ENCODE measurements at regions not wholly inside any gene's neighbourhood (a gene's known extent, or its start where the extent isn't known, plus 50 kb on each side); places are given as distances from the start of the nearest gene placed in this dataset.

- intact Hi-C loops (cut with DNase I) = no loop called here
- WGBS = 87% methylated on average over 5 of the region's 5 CpGs
- Histone ChIP-seq H3K27me3 (replicated peaks; ENCODE audit: insufficient read depth) (no peaks in the 10 kb centered on the region), H3K4me1 (replicated peaks) (no peaks in the 10 kb centered on the region), H3K9me3 (no peaks in the 10 kb centered on the region), H3K27ac (no peak overlapping the region), H3K36me3 (no peaks in the 10 kb centered on the region), H3K4me3 (no peak overlapping the region)
- no peak for DNase-seq (ENCODE audit: low spot score)
- TF ChIP-seq, protein P1, sequence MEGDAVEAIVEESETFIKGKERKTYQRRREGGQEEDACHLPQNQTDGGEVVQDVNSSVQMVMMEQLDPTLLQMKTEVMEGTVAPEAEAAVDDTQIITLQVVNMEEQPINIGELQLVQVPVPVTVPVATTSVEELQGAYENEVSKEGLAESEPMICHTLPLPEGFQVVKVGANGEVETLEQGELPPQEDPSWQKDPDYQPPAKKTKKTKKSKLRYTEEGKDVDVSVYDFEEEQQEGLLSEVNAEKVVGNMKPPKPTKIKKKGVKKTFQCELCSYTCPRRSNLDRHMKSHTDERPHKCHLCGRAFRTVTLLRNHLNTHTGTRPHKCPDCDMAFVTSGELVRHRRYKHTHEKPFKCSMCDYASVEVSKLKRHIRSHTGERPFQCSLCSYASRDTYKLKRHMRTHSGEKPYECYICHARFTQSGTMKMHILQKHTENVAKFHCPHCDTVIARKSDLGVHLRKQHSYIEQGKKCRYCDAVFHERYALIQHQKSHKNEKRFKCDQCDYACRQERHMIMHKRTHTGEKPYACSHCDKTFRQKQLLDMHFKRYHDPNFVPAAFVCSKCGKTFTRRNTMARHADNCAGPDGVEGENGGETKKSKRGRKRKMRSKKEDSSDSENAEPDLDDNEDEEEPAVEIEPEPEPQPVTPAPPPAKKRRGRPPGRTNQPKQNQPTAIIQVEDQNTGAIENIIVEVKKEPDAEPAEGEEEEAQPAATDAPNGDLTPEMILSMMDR (IDR thresholded peaks at IDR 0.05) = no peak
- no peak for TF ChIP-seq POLR2A (IDR thresholded peaks at IDR 0.05)
- TF ChIP-seq POLR2AphosphoS5 (IDR thresholded peaks at IDR 0.05) = no peak
Measured at GRCh38 chr14:98280436-98280835, 991.6 kb downstream of the BCL11B start.

DNA sequence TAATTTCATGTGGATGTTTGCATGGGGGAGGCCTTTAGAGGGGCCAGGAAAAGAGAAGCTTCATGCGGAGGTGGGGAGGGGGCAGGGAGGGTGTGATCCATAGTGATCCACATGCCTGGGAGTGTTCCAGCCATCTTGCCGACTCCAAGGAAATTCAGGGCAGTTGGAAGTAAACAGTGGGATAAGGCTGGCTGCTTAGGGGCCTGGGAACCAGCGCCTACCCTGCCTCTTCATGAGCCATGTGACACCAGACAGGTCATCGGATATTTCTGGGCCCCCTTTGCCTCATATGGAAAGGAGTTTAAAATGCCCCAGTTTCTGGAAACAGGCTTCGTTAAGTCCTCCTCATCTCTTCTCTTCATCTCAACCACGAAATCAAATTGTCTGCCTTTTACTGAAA, 983.2 kb downstream of the BCL11B start:
- 85% methylated on average over 6 of the region's 6 CpGs for WGBS
- H3K4me3 ChIP-seq = no peak overlapping the region
- DNase-seq (ENCODE audit: low spot score) = no peak
- no peaks in the 10 kb centered on the region for H3K9me3 ChIP-seq
- no peak for TF ChIP-seq POLR2A (IDR thresholded peaks at IDR 0.05)
- TF ChIP-seq, protein P1 (IDR thresholded peaks at IDR 0.05) = no peak
- TF ChIP-seq POLR2AphosphoS5 (IDR thresholded peaks at IDR 0.05) = no peak
- no peaks in the 10 kb centered on the region for H3K36me3 ChIP-seq
- intact Hi-C loops (cut with DNase I) = no loop called here
- H3K4me1 ChIP-seq (replicated peaks) = no peaks in the 10 kb centered on the region
- no peaks in the 10 kb centered on the region for H3K27me3 ChIP-seq (replicated peaks; ENCODE audit: insufficient read depth)
- no peak overlapping the region for H3K27ac ChIP-seq

DNA sequence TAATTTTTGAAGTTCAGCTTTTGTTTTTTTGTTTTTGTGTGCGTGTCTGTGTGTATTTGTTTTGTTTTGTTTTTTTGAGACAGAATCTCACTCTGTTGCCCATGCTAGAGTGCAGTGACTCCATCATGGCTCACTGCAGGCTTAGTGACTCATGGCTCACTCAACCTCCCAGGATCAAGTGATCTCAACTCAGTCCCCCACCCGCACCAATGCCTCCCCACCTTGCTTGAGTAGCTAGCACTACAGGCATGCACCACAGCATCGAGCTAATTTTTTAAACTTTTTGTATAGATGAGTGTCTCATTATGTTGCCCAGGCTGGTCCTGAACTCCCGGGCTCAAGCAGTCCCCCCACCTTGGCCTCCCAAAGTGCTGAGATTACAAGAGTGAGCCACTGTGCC, 981.4 kb downstream of the BCL11B start:
- Histone ChIP-seq H3K4me3 (no peak overlapping the region), H3K9me3 (no peaks in the 10 kb centered on the region), H3K27ac (no peak overlapping the region), H3K27me3 (replicated peaks; ENCODE audit: insufficient read depth) (no peaks in the 10 kb centered on the region), H3K4me1 (replicated peaks) (no peaks in the 10 kb centered on the region), H3K36me3 (no peaks in the 10 kb centered on the region)
- TF ChIP-seq, protein P1 (IDR thresholded peaks at IDR 0.05) = no peak
- WGBS = 92% methylated on average over 4 of the region's 4 CpGs
- intact Hi-C loops (cut with DNase I) = no loop called here
- DNase-seq (ENCODE audit: low spot score) = no peak

- no peaks in the 10 kb centered on the region for H3K27me3 ChIP-seq (replicated peaks; ENCODE audit: insufficient read depth)
- H3K9me3 ChIP-seq = no peaks in the 10 kb centered on the region
- H3K36me3 ChIP-seq = no peaks in the 10 kb centered on the region
- intact Hi-C loops (cut with DNase I) = no loop called here
- no peak for TF ChIP-seq POLR2AphosphoS5 (IDR thresholded peaks at IDR 0.05)
- no peak for TF ChIP-seq POLR2A (IDR thresholded peaks at IDR 0.05)
- TF ChIP-seq, protein P1 (IDR thresholded peaks at IDR 0.05) = no peak
- H3K4me1 ChIP-seq (replicated peaks) = no peaks in the 10 kb centered on the region
- WGBS = 95% methylated on average over 2 of the region's 2 CpGs
- no peak overlapping the region for H3K4me3 ChIP-seq
- no peak for DNase-seq (ENCODE audit: low spot score)
- no peak overlapping the region for H3K27ac ChIP-seq
Measured at GRCh38 chr14:98292191-98292590, 979.8 kb downstream of the BCL11B start.

DNA sequence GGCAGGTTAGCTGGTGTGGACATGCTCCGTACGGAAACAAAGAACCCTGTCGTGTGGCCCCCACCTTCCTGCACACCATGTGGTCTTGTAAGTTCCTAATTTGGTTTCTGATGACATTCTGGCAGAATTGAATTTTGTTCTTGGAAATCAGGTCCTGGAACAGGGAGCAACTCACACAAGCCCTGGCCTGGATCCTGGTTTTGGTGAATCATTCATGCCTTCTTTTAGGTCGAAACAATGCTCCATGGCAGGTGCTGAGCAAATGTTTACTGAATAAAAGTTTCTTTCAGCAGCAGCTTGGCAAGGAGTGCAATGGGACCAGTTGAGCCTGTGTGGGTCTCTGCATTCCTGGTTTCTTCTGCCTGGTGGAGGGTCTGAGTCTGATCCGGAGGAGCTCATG, 978.4 kb downstream of the BCL11B start:
- Histone ChIP-seq H3K27ac (no peak overlapping the region), H3K36me3 (no peaks in the 10 kb centered on the region), H3K9me3 (no peaks in the 10 kb centered on the region), H3K27me3 (replicated peaks; ENCODE audit: insufficient read depth) (no peaks in the 10 kb centered on the region), H3K4me1 (replicated peaks) (no peaks in the 10 kb centered on the region), H3K4me3 (no peak overlapping the region)
- WGBS = 29% methylated on average over 5 of the region's 5 CpGs
- DNase-seq (ENCODE audit: low spot score) = peak; percentile 74
- intact Hi-C loops (cut with DNase I) = no loop called here
- peak; percentile 77 for TF ChIP-seq POLR2AphosphoS5 (IDR thresholded peaks at IDR 0.05)
- TF ChIP-seq, protein P1 (IDR thresholded peaks at IDR 0.05) = no peak

All from prostate gland (tissue), 2 donors.